HG03135 (cell line): ENCODE measurements at regions not wholly inside any gene's neighbourhood (a gene's known extent, or its start where the extent isn't known, plus 50 kb on each side); places are given as distances from the start of the nearest gene placed in this dataset.

Experiments
- ATAC-seq: cut with Tn5 transposase; IDR thresholded peaks from one replicate; pipeline ENCODE4 v1.9.1; 2021; ENCODE audit warnings: mild to moderate bottlenecking, moderate library complexity; ENCODE audit not compliant: unreplicated experiment

- no peak for ATAC-seq
These were observed 51.6 kb upstream of the SRGAP3 start for GRCh38 chr3:9301091-9301490.

- ATAC-seq, result no peak
These were observed 52.4 kb upstream of the SRGAP3 start for GRCh38 chr3:9301798-9302197.

DNA sequence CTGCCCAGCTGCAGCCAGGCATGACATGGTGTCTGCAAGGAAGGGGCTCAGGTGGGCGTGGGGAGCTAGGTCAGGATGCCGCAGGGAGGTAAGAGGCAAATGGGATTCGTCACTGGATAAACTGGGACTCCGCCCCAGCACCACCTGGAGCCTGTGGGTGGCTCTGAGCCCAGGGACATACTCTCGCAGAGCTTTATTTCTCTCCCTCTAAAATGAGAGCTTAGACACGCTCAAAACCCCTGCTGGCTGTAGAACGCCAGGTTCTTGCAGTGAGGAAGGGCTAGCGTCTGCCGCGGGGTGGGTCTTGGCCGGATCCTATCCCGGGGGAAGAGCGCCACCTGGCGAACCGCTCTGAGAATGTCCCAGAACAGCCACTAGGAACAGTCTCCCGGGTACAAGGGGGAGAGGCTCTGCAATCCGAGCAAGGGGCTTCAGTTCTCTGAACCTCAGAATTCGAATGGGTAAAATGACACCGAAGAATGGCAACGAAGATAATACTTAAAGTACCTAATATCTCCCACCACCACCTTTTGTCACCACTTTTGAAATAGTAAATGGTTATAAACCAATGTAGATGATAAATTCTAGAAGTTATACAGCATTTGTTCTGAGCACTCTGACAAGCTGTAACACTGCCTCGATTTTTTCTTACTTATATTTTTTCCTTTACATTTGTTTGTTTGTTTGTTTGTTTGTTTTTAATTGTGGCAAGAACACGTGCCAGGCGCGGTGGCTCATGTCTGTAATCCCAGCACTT lies 53.2 kb upstream of the SRGAP3 start:
- ATAC-seq, result peak; percentile 88

GRCh38 chr3:9308298-9308990 lies 54.4 kb upstream of the THUMPD3 start:
- ATAC-seq, result no peak

DNA sequence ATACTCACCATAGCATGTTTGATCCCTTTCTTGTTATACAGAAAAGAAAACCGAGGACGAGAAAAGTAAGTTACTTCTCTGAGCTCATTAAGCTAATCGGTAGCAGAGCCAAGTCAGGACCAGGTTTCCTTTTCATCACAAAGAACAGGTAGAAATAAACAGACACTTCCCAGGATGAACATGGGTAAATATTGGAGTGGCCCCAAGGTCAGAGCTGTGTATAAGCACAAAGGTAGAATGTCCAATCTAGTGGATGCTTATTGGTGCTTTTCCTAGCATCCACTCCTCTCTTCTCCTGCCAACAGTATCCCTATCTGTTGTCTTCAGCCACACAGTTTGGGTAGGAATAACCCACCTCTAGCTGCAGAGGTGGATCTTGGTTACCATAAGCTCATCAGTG lies 52.8 kb upstream of the THUMPD3 start:
- ATAC-seq, result no peak

DNA sequence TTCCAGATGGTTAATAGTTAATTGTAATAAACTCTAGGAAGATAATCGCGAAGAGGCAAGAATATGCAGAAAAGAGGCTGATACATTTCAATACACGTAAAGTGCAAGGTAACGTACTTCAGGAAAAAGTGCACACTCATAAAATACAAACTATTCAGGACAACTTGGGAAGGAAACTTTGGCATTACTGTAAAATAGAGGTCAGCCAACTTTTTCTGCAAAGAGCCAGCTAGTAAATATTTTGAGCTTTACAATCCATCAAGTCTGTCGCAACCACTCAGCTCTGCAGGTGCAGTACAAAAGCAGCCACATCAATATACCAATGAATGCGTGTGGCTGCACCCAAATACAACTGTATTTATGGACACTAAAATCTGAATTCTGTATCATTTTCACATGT lies 51.6 kb upstream of the THUMPD3 start:
- no peak for ATAC-seq
